ACHN (cell line): ENCODE measurements at regions not wholly inside any gene's neighbourhood (a gene's known extent, or its start where the extent isn't known, plus 50 kb on each side); places are given as distances from the start of the nearest gene placed in this dataset.

Experiments
- DNase-seq: peaks from one replicate; pipeline ENCODE4 v3.0.0-alpha.2; 2015
- in situ Hi-C: cut with HindIII; loops from 2 replicates; pipeline ENCODE4 v1.10.0; 2017; ENCODE audit warnings: low sequenced_read_pairs, low pct_ligation_motif_present, low pct_unique_long_range_greater_than_20kb

- in situ Hi-C loops, result no loop called here
- no peak for DNase-seq
Observed at GRCh38 chr3:64916192-64916798, 228.5 kb upstream of the ADAMTS9 start.

GRCh38 chr3:64915778-64916177 is 228.0 kb upstream of the ADAMTS9 start:
- DNase-seq, result no peak
- in situ Hi-C loops, result no loop called here

- in situ Hi-C loops, result no loop called here
- no peak for DNase-seq
Observed at GRCh38 chr3:64913515-64913914, 225.7 kb upstream of the ADAMTS9 start.

- in situ Hi-C loops, result no loop called here
- DNase-seq, result no peak
Observed at GRCh38 chr3:64911138-64911537, 223.3 kb upstream of the ADAMTS9 start.

- DNase-seq, result no peak
- in situ Hi-C loops, result no loop called here
Observed at GRCh38 chr3:64909757-64910467, 222.1 kb upstream of the ADAMTS9 start.

- no peak for DNase-seq
- in situ Hi-C loops, result no loop called here
Observed at GRCh38 chr3:64909011-64909410, 221.2 kb upstream of the ADAMTS9 start.

GRCh38 chr3:64908251-64908685 is 220.5 kb upstream of the ADAMTS9 start:
- DNase-seq, result no peak
- in situ Hi-C loops, result no loop called here

GRCh38 chr3:64905906-64906410 is 218.2 kb upstream of the ADAMTS9 start:
- DNase-seq, result no peak
- in situ Hi-C loops, result no loop called here

- no peak for DNase-seq
- in situ Hi-C loops, result no loop called here
Observed at GRCh38 chr3:64903006-64903405, 215.2 kb upstream of the ADAMTS9 start.

GRCh38 chr3:64901986-64902516 is 214.3 kb upstream of the ADAMTS9 start:
- in situ Hi-C loops, result no loop called here
- DNase-seq, result no peak

GRCh38 chr3:64901522-64901885 is 213.7 kb upstream of the ADAMTS9 start:
- in situ Hi-C loops, result no loop called here
- no peak for DNase-seq

- in situ Hi-C loops, result no loop called here
- DNase-seq, result no peak
Observed at GRCh38 chr3:64900617-64901521, 213.1 kb upstream of the ADAMTS9 start.

- in situ Hi-C loops, result no loop called here
Observed at GRCh38 chr3:64900156-64900555, 212.4 kb upstream of the ADAMTS9 start.

GRCh38 chr3:64898941-64899340 is 211.1 kb upstream of the ADAMTS9 start:
- in situ Hi-C loops, result no loop called here
- no peak for DNase-seq

More at GRCh38 chr3:64900156-64900555, 212.4 kb upstream of the ADAMTS9 start:
- DNase-seq, result no peak

GRCh38 chr3:64895991-64896895 is 208.4 kb upstream of the ADAMTS9 start:
- no peak for DNase-seq
- in situ Hi-C loops, result no loop called here

- in situ Hi-C loops, result no loop called here
- no peak for DNase-seq
Observed at GRCh38 chr3:64895106-64895990, 207.5 kb upstream of the ADAMTS9 start.

GRCh38 chr3:64894006-64894405 is 206.2 kb upstream of the ADAMTS9 start:
- no peak for DNase-seq
- in situ Hi-C loops, result no loop called here
